GM23338 (cell line): ENCODE measurements at regions not wholly inside any gene's neighbourhood (a gene's known extent, or its start where the extent isn't known, plus 50 kb on each side); places are given as distances from the start of the nearest gene placed in this dataset.
A peak's percentile ranks its signal among the peaks of the same experiment; 100 is the strongest.

Experiments
- ATAC-seq: fragments of 200-7000 bp; cut with Tn5 transposase; 3 replicates; pipeline ENCODE4 v1.9.1; 2020
- DNase-seq: peaks from one replicate; pipeline ENCODE4 v3.0.0-alpha.2; 2015; ENCODE audit warnings: low spot score
- H2AFZ ChIP-seq: fragments of 200-600 bp; sonication (generic); 2 replicates; pipeline ENCODE4 v1.8.0; 2016; ENCODE audit warnings: antibody characterized with exemption, mild to moderate bottlenecking, moderate library complexity
- H3F3A ChIP-seq: fragments of 200-600 bp; sonication (generic); replicated peaks from 2 replicates; pipeline ENCODE4 v1.8.0; 2017; ENCODE audit warnings: antibody characterized with exemption, mixed run types, low read depth
- H3K27ac ChIP-seq: fragments of 200-600 bp; sonication (generic); 2 replicates; pipeline ENCODE4 v1.6.1; 2016; ENCODE audit warnings: low read depth
- H3K27me3 ChIP-seq: fragments of 200-600 bp; sonication (generic); 2 replicates; pipeline ENCODE4 v1.8.0; 2016; ENCODE audit warnings: mild to moderate bottlenecking, mixed run types, moderate library complexity; ENCODE audit not compliant: insufficient read depth
- H3K36me3 ChIP-seq: fragments of 200-600 bp; sonication (generic); 2 replicates; pipeline ENCODE4 v1.8.0; 2016; ENCODE audit warnings: mild to moderate bottlenecking; ENCODE audit not compliant: insufficient read depth
- H3K4me1 ChIP-seq: fragments of 200-600 bp; sonication (generic); 2 replicates; pipeline ENCODE4 v1.8.0; 2016; ENCODE audit warnings: mild to moderate bottlenecking, moderate library complexity; ENCODE audit not compliant: insufficient read depth
- H3K4me2 ChIP-seq: fragments of 200-600 bp; sonication (generic); 2 replicates; pipeline ENCODE4 v1.7.1; 2017; ENCODE audit warnings: mixed run types
- H3K4me3 ChIP-seq: fragments of 200-600 bp; sonication (generic); 2 replicates; pipeline ENCODE4 v1.6.1; 2016; ENCODE audit warnings: mixed run types
- H3K79me2 ChIP-seq: fragments of 200-600 bp; sonication (generic); replicated peaks from 2 replicates; pipeline ENCODE4 v1.8.0; 2017; ENCODE audit warnings: mild to moderate bottlenecking; ENCODE audit not compliant: insufficient read depth
- H3K9me2 ChIP-seq: fragments of 200-600 bp; sonication (generic); 2 replicates; pipeline ENCODE4 v1.8.0; 2017; ENCODE audit not compliant: insufficient read depth
- H4K20me1 ChIP-seq: fragments of 200-600 bp; sonication (generic); replicated peaks from 2 replicates; pipeline ENCODE4 v1.8.0; 2017; ENCODE audit warnings: mild to moderate bottlenecking; ENCODE audit not compliant: insufficient read depth
- H3K27ac Mint-ChIP-seq: 2 replicates; pipeline ENCODE4 v1.8.0; 2020; ENCODE audit warnings: inconsistent platforms, mild to moderate bottlenecking, moderate library complexity, mixed read lengths
- H3K27me3 Mint-ChIP-seq: 3 replicates; pipeline ENCODE4 v1.8.0; 2022; ENCODE audit warnings: low read depth, mild to moderate bottlenecking, moderate library complexity, mixed read lengths, inconsistent platforms; ENCODE audit not compliant: insufficient read depth, poor library complexity
- H3K36me3 Mint-ChIP-seq: 3 replicates; pipeline ENCODE4 v1.8.0; 2021; ENCODE audit warnings: low read depth, mild to moderate bottlenecking, inconsistent platforms, moderate library complexity, mixed read lengths
- H3K4me1 Mint-ChIP-seq: 3 replicates; pipeline ENCODE4 v1.8.0; 2020; ENCODE audit warnings: mild to moderate bottlenecking, inconsistent platforms, mixed read lengths
- H3K4me3 Mint-ChIP-seq: 3 replicates; pipeline ENCODE4 v1.8.0; 2021; ENCODE audit warnings: moderate library complexity, mild to moderate bottlenecking, inconsistent platforms, mixed read lengths
- H3K9me3 Mint-ChIP-seq: 3 replicates; pipeline ENCODE4 v1.8.0; 2020; ENCODE audit warnings: moderate library complexity, mild to moderate bottlenecking, inconsistent platforms, mixed read lengths
- CREB1 ChIP-seq: fragments of 250-450 bp; sonication (Bioruptor Pico); IDR thresholded peaks from 2 replicates; pipeline ENCODE4 v1.5.0; 2020; ENCODE audit warnings: low read depth, mild to moderate bottlenecking, moderate library complexity
- CTCF ChIP-seq, 2 experiments: fragments of 200-600 bp in 1 of 2; sonication (generic) in 1 of 2; conservative IDR thresholded peaks; 2 replicates each; pipeline versions ENCODE4 v1.5.1 to v1.6.1; 2016 to 2017; ENCODE audit warnings: antibody characterized with exemption in 2 of 2, low read depth in 2 of 2, mild to moderate bottlenecking in 2 of 2, moderate library complexity in 1 of 2
- ETS1 ChIP-seq: IDR thresholded peaks from 2 replicates; pipeline ENCODE4 v1.6.1; 2016; ENCODE audit warnings: antibody characterized with exemption
- EZH2 ChIP-seq: fragments of 200-600 bp; sonication (generic); IDR thresholded peaks from one replicate; pipeline ENCODE4 v1.8.0; 2017; ENCODE audit warnings: antibody characterized with exemption, mild to moderate bottlenecking, low read depth; ENCODE audit not compliant: unreplicated experiment
- EZH2phosphoT487 ChIP-seq: fragments of 200-600 bp; sonication (generic); IDR thresholded peaks from one replicate; pipeline ENCODE4 v1.8.1; 2018; ENCODE audit warnings: antibody characterized with exemption; ENCODE audit not compliant: unreplicated experiment
- JUNB ChIP-seq: IDR thresholded peaks from one replicate; pipeline ENCODE4 v1.6.1; 2016; ENCODE audit warnings: antibody characterized with exemption; ENCODE audit not compliant: unreplicated experiment
- POLR2AphosphoS5 ChIP-seq: IDR thresholded peaks from 2 replicates; pipeline ENCODE4 v1.6.1; 2016; ENCODE audit warnings: antibody characterized with exemption, low read depth
- ZNF114 ChIP-seq: fragments of 250-450 bp; sonication (Bioruptor Pico); IDR thresholded peaks from 2 replicates; pipeline ENCODE4 v1.5.0; 2020; ENCODE audit warnings: mild to moderate bottlenecking, moderate library complexity
- ZNF462 ChIP-seq: fragments of 250-450 bp; sonication (Bioruptor Pico); IDR thresholded peaks from 2 replicates; pipeline ENCODE4 v1.5.0; 2020; ENCODE audit warnings: mild to moderate bottlenecking, moderate library complexity

GRCh38 chr6:139833592-139833991, 459.1 kb upstream of the CITED2 start:
- H4K20me1 ChIP-seq, result no peaks in the 10 kb centered on the region
- no peak for ATAC-seq
- H3K4me1 ChIP-seq, result no peaks in the 10 kb centered on the region
- no peaks in the 10 kb centered on the region for H3K36me3 Mint-ChIP-seq
- no peak for TF ChIP-seq CTCF (conservative IDR thresholded peaks at IDR 0.05; ENCODE audit: low read depth in 2 of 2)
- no peak for TF ChIP-seq JUNB
- TF ChIP-seq EZH2phosphoT487, result no peak
- no peaks in the 10 kb centered on the region for H3F3A ChIP-seq
- no peak for DNase-seq
- no peaks in the 10 kb centered on the region for H3K9me3 Mint-ChIP-seq
- no peak overlapping the region for H3K27ac Mint-ChIP-seq
- no peak overlapping the region for H3K4me2 ChIP-seq
- no peaks in the 10 kb centered on the region for H3K27me3 ChIP-seq
- H3K79me2 ChIP-seq, result no peaks in the 10 kb centered on the region
- no peak overlapping the region for H3K27ac ChIP-seq
- H3K36me3 ChIP-seq, result no peaks in the 10 kb centered on the region
- no peaks in the 10 kb centered on the region for H3K4me1 Mint-ChIP-seq
- H3K4me3 Mint-ChIP-seq, result no peak overlapping the region
- H3K4me3 ChIP-seq, result no peak overlapping the region
- peaks cover 7% of the 10 kb centered on the region; the same call in 1 of the 2 replicates for H3K9me2 ChIP-seq
- no peak overlapping the region for H2AFZ ChIP-seq
- no peaks in the 10 kb centered on the region for H3K27me3 Mint-ChIP-seq

GRCh38 chr6:139832493-139833305, 458.3 kb upstream of the CITED2 start:
- Mint-ChIP-seq H3K4me3 (no peak overlapping the region), H3K36me3 (no peaks in the 10 kb centered on the region), H3K27me3 (no peaks in the 10 kb centered on the region), H3K4me1 (no peaks in the 10 kb centered on the region), H3K9me3 (no peaks in the 10 kb centered on the region), H3K27ac (no peak overlapping the region)
- Histone ChIP-seq H3K9me2 (peaks cover 7% of the 10 kb centered on the region; the same call in 1 of the 2 replicates), H2AFZ (peak overlapping the region; percentile 34; the same call in 1 of the 2 replicates), H3K27me3 (no peaks in the 10 kb centered on the region), H3F3A (no peaks in the 10 kb centered on the region), H4K20me1 (no peaks in the 10 kb centered on the region), H3K27ac (no peak overlapping the region), H3K4me2 (no peak overlapping the region), H3K4me1 (no peaks in the 10 kb centered on the region), H3K4me3 (no peak overlapping the region), H3K79me2 (no peaks in the 10 kb centered on the region), H3K36me3 (no peaks in the 10 kb centered on the region)
- DNase-seq, result no peak
- no peak for ATAC-seq
- TF ChIP-seq ZNF462 (CRISPR knock-in tag) (no peak), ETS1 (no peak), CREB1 (CRISPR knock-in tag) (no peak), POLR2AphosphoS5 (no peak), EZH2 (no peak), ZNF114 (no peak), CTCF (conservative IDR thresholded peaks at IDR 0.05; ENCODE audit: low read depth in 2 of 2) (no peak), JUNB (no peak)
